ENCODE measurements at regions not wholly inside any gene's neighbourhood (a gene's known extent, or its start where the extent isn't known, plus 50 kb on each side); places are given as distances from the start of the nearest gene placed in this dataset.

DNA sequence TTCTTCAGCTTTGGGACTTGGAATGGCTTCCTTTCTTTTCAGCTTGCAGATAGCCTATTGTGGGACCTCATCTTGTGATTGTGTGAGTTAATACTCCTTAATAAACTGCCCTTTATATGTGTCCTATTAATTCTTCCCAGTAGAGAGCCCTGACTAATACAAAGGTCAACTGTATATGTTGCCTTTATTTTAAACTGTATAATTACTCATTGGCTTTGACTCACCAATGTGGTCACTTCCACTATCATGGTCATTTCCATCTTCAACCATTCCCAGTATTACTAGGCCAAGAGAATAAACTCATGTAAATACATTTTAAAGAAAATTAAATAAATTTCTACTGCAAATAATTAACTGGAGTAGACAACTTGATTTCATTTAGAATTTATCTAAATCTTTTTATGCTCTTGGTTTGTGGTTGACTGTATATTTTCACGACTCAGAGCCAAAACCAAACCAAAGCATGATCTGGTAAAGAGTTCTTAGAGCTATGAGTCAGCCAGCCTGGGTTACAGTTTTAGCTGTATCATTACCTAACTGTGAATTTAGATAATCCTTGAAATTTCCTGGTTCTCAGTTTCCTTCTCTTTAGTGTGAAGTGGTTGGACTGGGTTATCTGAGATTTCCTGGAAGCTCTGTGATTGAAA lies 188.4 kb downstream of the PPP1R3A start:
- TF ChIP-seq, protein P1, sequence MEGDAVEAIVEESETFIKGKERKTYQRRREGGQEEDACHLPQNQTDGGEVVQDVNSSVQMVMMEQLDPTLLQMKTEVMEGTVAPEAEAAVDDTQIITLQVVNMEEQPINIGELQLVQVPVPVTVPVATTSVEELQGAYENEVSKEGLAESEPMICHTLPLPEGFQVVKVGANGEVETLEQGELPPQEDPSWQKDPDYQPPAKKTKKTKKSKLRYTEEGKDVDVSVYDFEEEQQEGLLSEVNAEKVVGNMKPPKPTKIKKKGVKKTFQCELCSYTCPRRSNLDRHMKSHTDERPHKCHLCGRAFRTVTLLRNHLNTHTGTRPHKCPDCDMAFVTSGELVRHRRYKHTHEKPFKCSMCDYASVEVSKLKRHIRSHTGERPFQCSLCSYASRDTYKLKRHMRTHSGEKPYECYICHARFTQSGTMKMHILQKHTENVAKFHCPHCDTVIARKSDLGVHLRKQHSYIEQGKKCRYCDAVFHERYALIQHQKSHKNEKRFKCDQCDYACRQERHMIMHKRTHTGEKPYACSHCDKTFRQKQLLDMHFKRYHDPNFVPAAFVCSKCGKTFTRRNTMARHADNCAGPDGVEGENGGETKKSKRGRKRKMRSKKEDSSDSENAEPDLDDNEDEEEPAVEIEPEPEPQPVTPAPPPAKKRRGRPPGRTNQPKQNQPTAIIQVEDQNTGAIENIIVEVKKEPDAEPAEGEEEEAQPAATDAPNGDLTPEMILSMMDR (IDR thresholded peaks at IDR 0.05): no peak
- TF ChIP-seq POLR2A (IDR thresholded peaks at IDR 0.05; ENCODE audit: low read length) (no peak), ZC3H11A (IDR thresholded peaks at IDR 0.05) (no peak), ESRRA (IDR thresholded peaks at IDR 0.05; ENCODE audit: borderline replicate concordance, low read length) (no peak), BHLHE40 (IDR thresholded peaks at IDR 0.05; ENCODE audit: low read depth, low read length) (no peak), EP300 (IDR thresholded peaks at IDR 0.05) (no peak), CHD2 (IDR thresholded peaks at IDR 0.05; ENCODE audit: low read length, partially characterized antibody) (no peak), CHD4 (IDR thresholded peaks at IDR 0.05; ENCODE audit: borderline replicate concordance) (no peak), MAFK (IDR thresholded peaks at IDR 0.05; ENCODE audit: partially characterized antibody) (no peak), RAD21 (conservative IDR thresholded peaks at IDR 0.05 in 1 of 2, IDR thresholded peaks at IDR 0.05 in 1 of 2) (no peak)

All from A549 (cell line).